ENCODE measurements at regions not wholly inside any gene's neighbourhood (a gene's known extent, or its start where the extent isn't known, plus 50 kb on each side); places are given as distances from the start of the nearest gene placed in this dataset.

- ChIA-PET POLR2A (no interaction called here), CTCF (no interaction called here)
- no peak for DNase-seq (ENCODE audit: low read depth, low spot score)
- no peak overlapping the region for H3K4me3 ChIP-seq (ENCODE audit: low read depth, low read length)
- TF ChIP-seq CTCF (IDR thresholded peaks at IDR 0.05; ENCODE audit: insufficient read depth, low read length, missing control alignments): no peak
Observed at GRCh38 chr12:126879842-126880241, 1387.1 kb upstream of the TMEM132C start.

DNA sequence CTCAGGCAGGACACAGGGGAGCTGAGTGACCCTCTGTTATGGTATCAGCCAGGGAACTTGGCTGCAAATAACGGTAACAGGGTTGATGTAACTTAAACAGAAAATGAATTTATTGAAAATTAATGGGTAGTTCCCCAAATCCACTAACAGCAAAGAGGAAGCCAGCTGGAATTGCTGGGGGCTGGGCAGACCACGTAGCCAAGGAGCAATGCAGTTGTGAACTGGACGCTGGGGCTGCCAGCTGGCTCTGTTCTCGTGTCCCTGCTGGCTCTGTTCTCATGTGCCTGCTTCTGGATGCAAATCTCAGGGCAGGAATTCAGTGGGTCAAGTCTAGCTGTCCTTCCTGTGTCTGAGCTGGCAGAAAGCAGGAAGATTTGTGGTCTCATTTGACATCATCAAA, 1383.3 kb upstream of the TMEM132C start:
- no peak for TF ChIP-seq CTCF (IDR thresholded peaks at IDR 0.05; ENCODE audit: insufficient read depth, low read length, missing control alignments)
- POLR2A ChIA-PET: no interaction called here
- DNase-seq (ENCODE audit: low read depth, low spot score): no peak
- no peak overlapping the region for H3K4me3 ChIP-seq (ENCODE audit: low read depth, low read length)
- CTCF ChIA-PET: no interaction called here

DNA sequence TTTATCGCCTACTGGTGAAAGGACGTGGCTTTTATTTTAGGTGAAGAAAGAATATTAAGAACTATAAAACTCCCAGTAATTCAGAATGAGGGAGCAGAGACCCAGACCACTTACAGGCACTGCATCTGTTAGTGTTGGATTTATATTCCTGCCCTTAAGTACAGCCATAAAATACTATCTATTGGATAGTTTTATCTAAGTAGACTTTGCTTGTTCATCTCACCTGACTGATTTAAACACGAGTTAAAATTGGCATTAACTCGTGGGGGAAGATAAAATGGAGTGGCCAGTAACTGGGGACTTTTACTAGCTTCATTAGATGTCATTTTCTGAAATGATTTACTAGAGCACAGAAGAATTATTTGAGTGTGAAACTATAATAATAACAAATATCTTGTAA, 1377.5 kb upstream of the TMEM132C start:
- POLR2A ChIA-PET: no interaction called here
- no peak for TF ChIP-seq CTCF (IDR thresholded peaks at IDR 0.05; ENCODE audit: insufficient read depth, low read length, missing control alignments)
- CTCF ChIA-PET: no interaction called here
- DNase-seq (ENCODE audit: low read depth, low spot score): no peak
- H3K4me3 ChIP-seq (ENCODE audit: low read depth, low read length): no peak overlapping the region

GRCh38 chr12:126890097-126890496, 1376.9 kb upstream of the TMEM132C start:
- CTCF ChIA-PET: no interaction called here
- TF ChIP-seq CTCF (IDR thresholded peaks at IDR 0.05; ENCODE audit: insufficient read depth, low read length, missing control alignments): no peak
- no peak for DNase-seq (ENCODE audit: low read depth, low spot score)
- POLR2A ChIA-PET: no interaction called here
- no peak overlapping the region for H3K4me3 ChIP-seq (ENCODE audit: low read depth, low read length)

DNA sequence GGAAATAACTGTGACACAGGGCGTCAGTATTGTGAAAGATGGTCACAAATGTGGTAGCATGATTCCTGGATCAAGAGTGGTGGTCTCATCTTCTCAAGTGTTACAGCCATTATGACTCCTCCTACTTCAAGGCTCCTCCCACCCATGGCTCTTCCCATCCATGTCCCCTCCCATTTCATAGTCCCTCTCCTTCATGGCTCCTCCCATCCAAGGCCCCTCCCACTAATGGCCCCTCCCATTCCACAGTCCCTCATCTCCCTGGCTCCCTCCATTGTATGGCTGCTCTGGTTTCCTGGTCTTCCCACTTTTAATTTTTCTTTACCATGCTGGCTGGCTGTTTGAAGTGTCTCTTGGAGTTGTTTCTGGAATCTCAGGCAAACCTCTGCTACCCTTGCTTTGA, 1375.2 kb upstream of the TMEM132C start:
- TF ChIP-seq CTCF (IDR thresholded peaks at IDR 0.05; ENCODE audit: insufficient read depth, low read length, missing control alignments): no peak
- no peak for DNase-seq (ENCODE audit: low read depth, low spot score)
- POLR2A ChIA-PET: no interaction called here

DNA sequence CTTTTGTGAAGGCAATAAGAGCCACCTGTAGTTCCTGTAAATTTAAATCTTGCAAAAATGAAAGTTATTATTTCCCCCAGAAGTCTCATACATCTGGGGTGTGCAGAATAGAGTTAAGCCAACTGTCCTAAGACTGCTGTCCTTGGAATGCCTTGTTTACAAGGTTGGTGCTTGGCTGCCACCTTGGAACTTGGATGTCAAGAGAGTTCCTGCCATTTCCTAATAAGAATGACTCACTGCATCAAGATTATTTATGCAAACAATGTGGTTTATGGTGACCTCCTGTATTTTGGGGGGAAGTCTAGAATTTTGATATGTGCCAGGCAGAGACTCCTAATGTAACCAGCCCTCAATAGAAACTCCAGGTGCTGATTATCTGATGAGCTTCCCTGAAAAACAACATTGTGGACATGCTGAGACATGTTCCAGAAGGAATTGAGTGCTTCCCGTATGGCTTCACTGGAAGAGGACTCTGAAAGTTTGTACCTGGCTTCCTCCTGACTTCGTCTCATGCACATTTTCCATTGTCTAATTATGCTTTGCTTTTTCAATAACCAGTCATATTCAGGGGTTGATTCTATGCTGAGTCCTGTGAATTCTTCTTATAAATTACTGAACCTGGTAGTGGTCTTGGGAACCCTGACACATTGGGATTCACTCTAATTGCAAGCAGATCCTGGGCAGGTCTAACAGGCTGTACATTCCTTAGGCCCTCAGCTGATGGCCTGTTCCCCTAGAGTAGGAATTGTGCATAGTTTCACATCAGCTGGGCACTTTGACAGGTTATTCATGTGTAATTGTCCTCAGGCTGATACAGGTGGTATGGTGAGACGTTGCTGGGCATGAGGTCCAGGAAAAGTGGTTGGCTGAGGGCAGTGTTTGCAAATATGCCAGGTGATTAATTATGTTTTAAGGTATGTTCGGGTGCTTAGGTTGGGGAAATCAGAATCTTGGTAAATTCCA, 1370.7 kb upstream of the TMEM132C start:
- POLR2A ChIA-PET: no interaction called here
- H3K4me3 ChIP-seq (ENCODE audit: low read depth, low read length): no peak overlapping the region
- DNase-seq (ENCODE audit: low read depth, low spot score): no peak
- no peak for TF ChIP-seq CTCF (IDR thresholded peaks at IDR 0.05; ENCODE audit: insufficient read depth, low read length, missing control alignments)
- CTCF ChIA-PET: no interaction called here

More for the DNA sequence above, 1375.2 kb upstream of the TMEM132C start:
- CTCF ChIA-PET: no interaction called here
- no peak overlapping the region for H3K4me3 ChIP-seq (ENCODE audit: low read depth, low read length)
